Right cardiac atrium (tissue), 5 donors: ENCODE measurements at regions not wholly inside any gene's neighbourhood (a gene's known extent, or its start where the extent isn't known, plus 50 kb on each side); places are given as distances from the start of the nearest gene placed in this dataset.

Experiments
- ATAC-seq, 2 donors: fragments of 200-7000 bp; cut with Tn5 transposase; one replicate each; pipeline versions ENCODE4 v1.8.0 to v1.9.1; 2020; ENCODE audit warnings: moderate library complexity in 2 of 2, mild to moderate bottlenecking in 1 of 2
- DNase-seq, 3 donors: peaks; one replicate each; pipeline ENCODE4 v3.0.0-alpha.2; 2020
- H3K27ac ChIP-seq: one replicate; pipeline ENCODE4 v1.5.1; 2013; ENCODE audit warnings: mild to moderate bottlenecking, low read length, control low read depth, moderate library complexity
- H3K27me3 ChIP-seq: one replicate; pipeline ENCODE4 v1.6.1; 2013; ENCODE audit not compliant: control insufficient read depth, insufficient read depth
- H3K4me1 ChIP-seq: one replicate; pipeline ENCODE4 v1.6.1; 2013; ENCODE audit warnings: low read length; ENCODE audit not compliant: control insufficient read depth, insufficient read depth
- H3K4me3 ChIP-seq: one replicate; pipeline ENCODE4 v1.5.1; 2013; ENCODE audit warnings: low read length, control low read depth
- H3K9me3 ChIP-seq: one replicate; pipeline ENCODE4 v1.6.1; 2013; ENCODE audit warnings: low read length; ENCODE audit not compliant: control insufficient read depth
- WGBS: extraction: QIAGEN DNeasy Blood & Tissue Kit; methylation state at CpG from one replicate; pipeline ENCODE4 v1.1.7; 2013; 5-methylcytosine and 5-hydroxymethylcytosine counted together
- intact Hi-C, 4 donors: fragments of 100-400 bp; cut with DNase I; formaldehyde crosslinking; loops; one replicate each; pipeline versions ENCODE4 v1.11.0 to v1.14.0; 2022 to 2023
- donor health status: healthy with polysubstance abuse.
- donor health status: DM: no; HTN: yes; CAD: no.
- donor health status: DM: no; HTN: no; CAD: no.
- donor health status: DM: no; HTN: yes; CAD: no; lungs with severe emphysema.
- donor health status: DM: yes; HTN: yes; CAD: no.

DNA sequence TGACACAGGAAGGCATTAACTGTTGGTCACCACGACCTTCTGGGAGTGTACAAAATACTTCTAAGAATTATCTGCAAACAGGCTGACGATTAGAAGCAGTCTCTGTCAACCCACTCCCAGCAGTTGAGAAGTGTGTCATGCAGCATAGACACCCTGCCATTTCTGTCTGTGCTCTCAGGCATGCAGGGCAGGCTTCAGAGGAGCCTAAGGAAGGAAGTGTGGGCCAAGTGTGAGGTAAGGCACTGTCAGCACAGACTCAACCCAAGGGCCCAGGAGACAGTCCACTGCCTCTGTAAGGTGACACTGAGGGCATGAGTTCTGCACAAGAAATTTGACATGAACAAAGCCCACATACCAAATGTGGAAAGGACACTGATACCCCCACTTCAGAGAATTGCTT, 109.0 kb upstream of the VIPR2 start:
- no peaks in the 10 kb centered on the region for H3K9me3 ChIP-seq
- intact Hi-C loops, result no loop called here
- no peaks in the 10 kb centered on the region for H3K4me1 ChIP-seq
- H3K4me3 ChIP-seq, result no peak overlapping the region
- 20% methylated on average over 2 of the region's 2 CpGs for WGBS
- H3K27me3 ChIP-seq, result no peaks in the 10 kb centered on the region
- H3K27ac ChIP-seq, result no peak overlapping the region
- ATAC-seq, result peak in 1 of 2 donors; percentile 23
- no peak for DNase-seq

DNA sequence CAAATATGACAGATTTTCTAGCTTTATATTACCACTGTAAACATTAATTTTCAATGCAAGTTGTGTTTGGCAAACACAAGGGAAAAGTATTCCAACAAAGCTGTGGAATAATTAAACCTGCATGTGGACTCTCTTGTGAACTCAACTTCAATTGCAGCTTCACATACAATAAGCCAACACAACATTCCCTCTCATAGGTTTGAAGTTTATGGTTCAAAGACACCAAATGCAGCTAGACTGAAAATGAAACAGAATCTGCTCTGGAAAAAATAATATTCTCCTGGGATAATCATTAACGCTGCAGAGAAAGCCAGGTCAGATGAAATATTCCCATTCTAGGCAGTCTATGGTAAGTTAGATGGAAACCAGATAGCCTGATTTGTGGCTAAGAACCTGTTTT, 105.8 kb upstream of the VIPR2 start:
- 53% methylated on average over 1 of the region's 1 CpG for WGBS
- Histone ChIP-seq H3K27me3 (no peaks in the 10 kb centered on the region), H3K4me1 (no peaks in the 10 kb centered on the region), H3K9me3 (no peaks in the 10 kb centered on the region), H3K4me3 (no peak overlapping the region), H3K27ac (no peak overlapping the region)
- ATAC-seq (no peak), DNase-seq (no peak)
- intact Hi-C loops, result no loop called here

DNA sequence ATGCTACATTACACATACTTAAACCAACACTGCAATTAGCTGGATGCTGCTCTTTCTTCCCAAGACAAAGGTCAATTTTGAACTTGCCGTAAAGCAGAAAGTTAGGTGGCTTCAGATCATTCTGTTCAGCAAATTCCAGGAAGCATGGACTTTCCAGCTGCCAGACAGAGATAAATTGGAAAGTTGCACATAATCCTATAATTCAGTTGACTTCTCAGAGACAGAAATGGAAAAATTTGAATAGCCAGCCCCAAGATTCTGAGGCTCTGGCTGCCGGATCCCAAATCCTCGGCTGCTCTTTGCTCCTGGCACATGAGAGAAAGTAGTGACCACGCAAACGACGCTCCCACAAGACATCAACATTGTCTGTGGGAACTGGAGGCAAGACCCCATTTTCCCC, 105.0 kb upstream of the VIPR2 start:
- Histone ChIP-seq H3K27me3 (no peaks in the 10 kb centered on the region), H3K9me3 (no peaks in the 10 kb centered on the region), H3K4me1 (no peaks in the 10 kb centered on the region), H3K4me3 (no peak overlapping the region), H3K27ac (no peak overlapping the region)
- DNase-seq (no peak), ATAC-seq (no peak)
- intact Hi-C loops, result no loop called here
- 61% methylated on average over 6 of the region's 6 CpGs for WGBS

DNA sequence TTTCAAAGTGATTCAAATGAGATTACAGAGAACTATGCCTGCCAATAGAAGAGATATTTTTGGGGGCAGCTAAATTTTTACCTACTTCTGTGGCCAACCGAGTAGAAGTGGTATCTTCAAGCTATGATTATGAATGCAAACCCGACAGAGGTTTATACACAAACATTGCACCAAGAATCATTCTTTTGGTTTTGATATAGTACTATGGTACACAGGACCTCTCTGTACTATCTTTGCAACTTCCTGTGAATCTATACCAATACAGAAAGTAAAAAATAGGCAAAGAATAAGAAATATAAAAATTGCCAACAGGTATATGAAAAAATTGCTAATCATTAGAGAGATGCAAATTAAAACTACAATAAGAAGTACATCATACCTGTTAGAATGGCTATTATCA, 103.2 kb upstream of the VIPR2 start:
- Histone ChIP-seq H3K27me3 (no peaks in the 10 kb centered on the region), H3K27ac (no peak overlapping the region), H3K4me1 (no peaks in the 10 kb centered on the region), H3K9me3 (no peaks in the 10 kb centered on the region), H3K4me3 (no peak overlapping the region)
- no peak for ATAC-seq
- intact Hi-C loops, result no loop called here
- DNase-seq, result no peak
- 74% methylated on average over 2 of the region's 2 CpGs for WGBS

DNA sequence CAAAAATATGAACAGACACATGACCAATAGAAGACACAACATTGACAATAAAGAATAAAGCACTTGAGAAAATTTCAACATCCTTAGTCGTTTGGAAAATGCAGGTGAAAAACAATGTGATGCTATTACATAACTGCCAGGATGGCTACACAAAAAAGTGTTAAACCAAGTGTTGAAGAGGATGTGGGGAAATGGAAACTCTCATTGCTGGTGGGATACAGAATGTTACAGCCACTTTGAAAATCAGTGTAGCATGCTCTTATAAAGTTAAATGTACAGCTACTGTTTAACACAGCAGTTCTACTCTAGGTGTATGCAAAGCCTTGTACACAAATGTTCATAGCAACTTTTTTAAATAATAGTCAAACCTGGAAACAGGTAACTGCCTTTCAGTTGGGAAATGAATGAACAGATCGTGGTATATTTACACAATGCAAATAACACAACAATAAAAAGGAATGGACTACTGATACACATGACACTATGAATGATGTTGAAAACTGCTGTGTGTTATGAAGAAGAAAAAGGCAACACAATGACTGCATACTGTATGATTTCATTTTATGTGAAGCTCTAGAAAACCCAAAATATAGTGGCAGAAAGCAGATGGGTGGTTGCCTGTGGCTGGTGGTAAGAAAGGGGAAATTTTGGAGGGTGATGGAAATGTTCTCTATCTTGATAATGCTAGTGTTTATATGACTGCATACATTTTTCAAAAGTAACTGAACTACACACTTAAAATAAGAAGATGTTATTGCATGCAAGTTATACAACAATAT, 102.2 kb upstream of the VIPR2 start:
- intact Hi-C loops, result no loop called here
- no peak overlapping the region for H3K27ac ChIP-seq
- H3K4me1 ChIP-seq, result no peaks in the 10 kb centered on the region
- H3K9me3 ChIP-seq, result no peaks in the 10 kb centered on the region
- H3K4me3 ChIP-seq, result no peak overlapping the region
- WGBS, result 54% methylated on average over 2 of the region's 2 CpGs
- ATAC-seq (no peak), DNase-seq (no peak)
- no peaks in the 10 kb centered on the region for H3K27me3 ChIP-seq

DNA sequence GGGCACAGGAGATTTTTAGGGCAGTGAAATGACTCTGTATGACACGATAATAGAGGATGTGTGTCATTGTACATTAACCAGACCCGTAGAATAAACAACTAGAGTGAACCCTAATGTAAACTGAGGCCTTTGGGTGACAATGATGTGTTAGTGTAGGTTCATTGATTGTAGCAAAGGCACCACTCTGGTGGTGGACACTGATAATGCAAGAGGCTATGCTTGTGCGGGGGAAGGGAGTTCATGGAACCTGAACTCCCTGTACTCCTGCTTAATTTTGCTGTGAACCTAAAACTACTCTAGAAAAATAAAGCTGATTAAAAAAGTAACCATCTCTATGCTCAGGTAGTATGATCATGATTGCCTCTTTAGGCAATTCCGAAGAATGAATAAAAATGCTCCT, 96.3 kb upstream of the VIPR2 start:
- no peaks in the 10 kb centered on the region for H3K4me1 ChIP-seq
- H3K9me3 ChIP-seq, result no peaks in the 10 kb centered on the region
- H3K27me3 ChIP-seq, result no peaks in the 10 kb centered on the region
- WGBS, result 82% methylated on average over 4 of the region's 4 CpGs
- no peak overlapping the region for H3K4me3 ChIP-seq
- no peak for DNase-seq
- no peak overlapping the region for H3K27ac ChIP-seq
- intact Hi-C loops, result no loop called here
- no peak for ATAC-seq

DNA sequence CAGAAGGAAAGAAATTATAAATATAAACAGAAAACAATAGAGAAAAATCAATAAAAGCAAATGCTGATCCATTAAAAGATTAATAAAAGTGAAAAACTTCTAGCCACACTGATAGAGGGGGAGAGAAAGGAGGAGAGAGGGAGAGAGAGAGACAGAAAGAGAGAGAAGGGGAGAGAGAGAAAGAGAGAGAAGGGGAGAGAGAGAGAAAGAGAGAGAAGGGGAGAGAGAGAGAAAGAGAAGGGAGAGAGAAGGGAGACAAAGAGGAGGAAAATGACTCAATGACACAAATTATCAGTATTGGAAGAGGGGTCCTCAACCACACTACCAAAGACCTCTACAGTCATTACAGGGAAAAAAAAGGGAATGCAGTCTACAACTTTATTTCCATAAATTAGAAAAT, 94.4 kb upstream of the VIPR2 start:
- Histone ChIP-seq H3K4me3 (no peak overlapping the region), H3K9me3 (no peaks in the 10 kb centered on the region), H3K27me3 (no peaks in the 10 kb centered on the region), H3K4me1 (no peaks in the 10 kb centered on the region), H3K27ac (no peak overlapping the region)
- intact Hi-C loops, result no loop called here
- no peak for ATAC-seq
- no peak for DNase-seq

DNA sequence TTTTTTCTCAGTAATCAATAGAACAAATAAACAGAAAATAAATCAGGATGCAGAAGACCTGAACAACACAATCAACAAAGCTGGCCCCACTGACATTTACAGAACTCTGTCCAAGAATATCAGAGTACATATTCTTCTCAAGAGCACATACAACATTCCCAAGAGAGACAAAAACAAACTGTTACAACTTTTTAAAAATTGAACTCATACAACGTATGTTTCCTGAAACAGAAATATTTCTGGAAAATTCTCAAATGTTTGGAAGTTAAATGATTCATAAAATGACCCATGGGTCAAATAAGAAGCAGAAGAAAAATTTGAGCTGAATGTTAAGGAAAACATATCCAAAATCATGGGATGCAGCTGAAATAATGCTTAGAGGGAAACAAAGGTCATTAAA, 93.9 kb upstream of the VIPR2 start:
- H3K4me3 ChIP-seq, result no peak overlapping the region
- H3K9me3 ChIP-seq, result no peaks in the 10 kb centered on the region
- H3K4me1 ChIP-seq, result no peaks in the 10 kb centered on the region
- DNase-seq (no peak), ATAC-seq (no peak)
- no peaks in the 10 kb centered on the region for H3K27me3 ChIP-seq
- no peak overlapping the region for H3K27ac ChIP-seq
- intact Hi-C loops, result no loop called here
- 45% methylated on average over 1 of the region's 1 CpG for WGBS

DNA sequence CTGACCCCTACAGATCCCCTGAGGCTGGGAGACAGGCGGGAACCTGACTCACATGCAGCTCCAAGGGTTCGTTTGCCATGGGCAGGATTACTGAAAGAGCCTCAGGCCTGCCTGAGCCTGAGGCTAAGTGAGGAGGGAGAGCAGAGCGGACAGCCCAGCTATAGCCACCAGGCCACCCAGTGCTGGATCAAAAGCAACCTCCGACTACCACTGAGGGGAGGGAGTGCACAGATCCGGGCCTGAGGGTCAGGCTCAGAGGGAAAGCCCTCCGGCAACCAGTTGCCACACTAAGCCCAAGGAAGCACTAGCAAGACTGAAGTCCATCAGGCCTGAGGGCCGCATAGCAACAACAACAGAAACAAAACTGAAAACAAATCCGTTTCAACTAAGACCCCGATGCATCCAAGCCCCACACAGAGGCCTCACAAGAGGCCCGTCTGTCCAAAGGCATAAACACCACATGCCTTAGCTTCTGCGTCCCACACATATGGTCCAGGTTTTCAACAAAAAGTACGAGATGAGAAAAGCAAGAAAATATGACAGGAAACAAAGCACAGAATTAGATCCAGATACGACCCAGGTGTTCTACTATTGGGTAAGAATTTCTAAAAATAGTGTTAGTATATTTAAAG, 92.5 kb upstream of the VIPR2 start:
- no peaks in the 10 kb centered on the region for H3K9me3 ChIP-seq
- H3K4me3 ChIP-seq, result no peak overlapping the region
- no peaks in the 10 kb centered on the region for H3K4me1 ChIP-seq
- ATAC-seq (no peak), DNase-seq (no peak)
- intact Hi-C loops, result no loop called here
- H3K27ac ChIP-seq, result no peak overlapping the region
- no peaks in the 10 kb centered on the region for H3K27me3 ChIP-seq
- WGBS, result 76% methylated on average over 13 of the region's 13 CpGs

DNA sequence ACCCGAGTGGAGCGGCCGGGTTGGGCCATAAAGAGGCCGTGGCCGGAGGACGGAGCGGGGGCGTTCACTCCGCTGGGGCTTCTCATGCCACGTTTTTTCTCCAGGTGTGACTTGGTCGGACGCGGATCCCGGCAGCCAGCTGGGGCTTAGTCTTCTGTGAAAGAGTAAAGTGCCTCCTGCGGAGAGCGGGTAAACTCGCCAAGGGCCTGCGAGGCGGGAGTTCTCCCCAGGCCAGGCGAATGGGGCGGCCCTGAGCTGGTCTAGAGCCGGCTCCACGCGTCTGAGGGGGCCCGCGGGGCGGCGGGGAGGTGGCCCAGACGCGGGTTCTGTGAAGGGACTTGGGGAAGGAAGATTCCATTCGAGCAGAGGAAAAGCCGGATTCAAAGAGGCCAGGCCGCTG, 86.3 kb upstream of the VIPR2 start:
- no peak overlapping the region for H3K27ac ChIP-seq
- DNase-seq (no peak), ATAC-seq (no peak)
- H3K9me3 ChIP-seq, result no peaks in the 10 kb centered on the region
- no peaks in the 10 kb centered on the region for H3K27me3 ChIP-seq
- intact Hi-C loops, result no loop called here
- 87% methylated on average over 33 of the region's 33 CpGs for WGBS
- H3K4me3 ChIP-seq, result no peak overlapping the region
- H3K4me1 ChIP-seq, result no peaks in the 10 kb centered on the region

DNA sequence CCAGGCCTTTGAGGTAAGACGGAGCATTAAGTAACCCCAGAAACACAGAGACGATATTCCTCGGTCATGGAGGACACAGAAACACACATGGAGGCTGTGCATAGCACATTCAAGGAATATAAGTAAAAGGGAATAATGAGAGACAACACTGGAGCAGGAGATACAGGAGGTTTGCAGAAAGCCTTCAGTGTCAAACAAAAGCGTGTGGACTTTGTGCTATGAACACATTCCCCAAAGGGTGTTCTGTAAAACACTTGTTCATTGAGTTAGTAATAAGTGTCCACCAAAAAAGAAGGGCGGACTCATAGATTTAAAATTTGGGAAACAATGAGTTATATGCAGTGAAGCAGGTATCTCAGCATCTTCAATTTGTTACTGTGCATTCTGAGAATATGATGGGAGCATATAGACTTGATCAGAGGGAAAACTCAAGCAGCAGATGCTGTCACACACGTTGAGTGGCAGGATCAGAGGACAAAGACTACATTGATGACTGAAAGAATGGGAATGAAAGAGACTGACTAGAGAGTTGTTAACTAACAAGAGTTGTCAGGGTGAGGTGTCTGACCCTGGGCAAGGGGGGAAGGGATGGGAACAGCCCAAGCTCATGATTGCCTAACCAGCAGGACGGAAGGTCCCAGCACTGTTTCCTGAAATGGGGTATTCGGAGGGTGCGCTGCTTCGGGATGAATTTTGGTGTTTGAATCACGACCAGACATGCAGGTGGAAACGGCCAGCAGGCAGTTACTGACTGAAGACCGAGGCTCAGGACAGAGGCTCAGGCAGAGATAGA, 85.2 kb upstream of the VIPR2 start:
- Histone ChIP-seq H3K4me1 (no peaks in the 10 kb centered on the region), H3K27ac (no peak overlapping the region), H3K27me3 (no peaks in the 10 kb centered on the region), H3K4me3 (no peak overlapping the region), H3K9me3 (no peaks in the 10 kb centered on the region)
- 84% methylated on average over 13 of the region's 13 CpGs for WGBS
- ATAC-seq (no peak), DNase-seq (no peak)
- intact Hi-C loops, result no loop called here
